WTC11 (cell line): ENCODE measurements at regions not wholly inside any gene's neighbourhood (a gene's known extent, or its start where the extent isn't known, plus 50 kb on each side); places are given as distances from the start of the nearest gene placed in this dataset.

ENCODE experiments used
- ATAC-seq: fragments of 200-7000 bp; cut with Tn5 transposase; 2 replicates; pipeline ENCODE4 v1.10.0; 2021; ENCODE audit warnings: mild to moderate bottlenecking, moderate library complexity
- CTCF ChIA-PET: fragments of 300-600 bp; sonication (Branson Sonifier 250); formaldehyde crosslinking; loops from one replicate; lab custom pipeline; 2021; ENCODE audit warnings: antibody characterized with exemption; lab: Charles Lee
- POLR2A ChIA-PET: fragments of 350-600 bp; sonication (Branson Sonifier 250); formaldehyde crosslinking; loops from one replicate; lab custom pipeline; 2021; ENCODE audit warnings: antibody characterized with exemption; lab: Charles Lee
- DNase-seq: peaks from one replicate; pipeline ENCODE4 v3.0.0; 2021; ENCODE audit warnings: low spot score
- H3K27ac Mint-ChIP-seq: 2 replicates; pipeline ENCODE4 v1.8.0; 2021; ENCODE audit warnings: mixed read lengths
- H3K27me3 Mint-ChIP-seq: 2 replicates; pipeline ENCODE4 v1.8.0; 2021; ENCODE audit warnings: low read depth, mild to moderate bottlenecking, moderate library complexity, mixed read lengths
- H3K36me3 Mint-ChIP-seq: 2 replicates; pipeline ENCODE4 v1.8.0; 2021; ENCODE audit warnings: mixed read lengths
- H3K4me1 Mint-ChIP-seq: 2 replicates; pipeline ENCODE4 v1.8.0; 2022; ENCODE audit warnings: mixed read lengths
- H3K4me3 Mint-ChIP-seq: 2 replicates; pipeline ENCODE4 v1.8.0; 2021; ENCODE audit warnings: mild to moderate bottlenecking, moderate library complexity, mixed read lengths
- H3K9me3 Mint-ChIP-seq: 2 replicates; pipeline ENCODE4 v1.8.0; 2021; ENCODE audit warnings: mixed read lengths
- AFF4 ChIP-seq: sonication (generic); formaldehyde crosslinking; IDR thresholded peaks from 2 replicates; pipeline ENCODE4 v1.8.1; 2023; ENCODE audit warnings: mild to moderate bottlenecking, missing genetic modification reagents, borderline replicate concordance
- AR ChIP-seq: fragments of 250-450 bp; sonication (Bioruptor Pico); IDR thresholded peaks from 2 replicates; pipeline ENCODE4 v1.9.0; 2021; ENCODE audit warnings: mild to moderate bottlenecking
- ELF4 ChIP-seq: sonication (generic); formaldehyde crosslinking; IDR thresholded peaks from 2 replicates; pipeline ENCODE4 v1.8.1; 2022; ENCODE audit warnings: low read depth, mild to moderate bottlenecking, moderate library complexity, missing genetic modification reagents
- EMX1 ChIP-seq: fragments of 250-450 bp; sonication (Bioruptor Pico); IDR thresholded peaks from 2 replicates; pipeline ENCODE4 v1.8.0; 2021; ENCODE audit warnings: mild to moderate bottlenecking
- ETV6 ChIP-seq: sonication (generic); formaldehyde crosslinking; IDR thresholded peaks from 2 replicates; pipeline ENCODE4 v1.8.1; 2022; ENCODE audit warnings: mild to moderate bottlenecking, missing genetic modification reagents
- FOXJ3 ChIP-seq: sonication (generic); formaldehyde crosslinking; IDR thresholded peaks from 2 replicates; pipeline ENCODE4 v1.9.0; 2021; ENCODE audit warnings: missing genetic modification reagents, mild to moderate bottlenecking, borderline replicate concordance
- FOXP1 ChIP-seq: sonication (generic); formaldehyde crosslinking; IDR thresholded peaks from 2 replicates; pipeline ENCODE4 v1.8.0; 2022; ENCODE audit warnings: missing genetic modification reagents, mild to moderate bottlenecking, moderate library complexity, borderline replicate concordance
- HMGXB4 ChIP-seq: sonication (generic); formaldehyde crosslinking; IDR thresholded peaks from 2 replicates; pipeline ENCODE4 v1.8.1; 2023; ENCODE audit warnings: mild to moderate bottlenecking, moderate library complexity, missing genetic modification reagents
- NR2C2 ChIP-seq: sonication (generic); formaldehyde crosslinking; IDR thresholded peaks from 2 replicates; pipeline ENCODE4 v1.8.0; 2022; ENCODE audit warnings: mild to moderate bottlenecking, missing genetic modification reagents
- SOX15 ChIP-seq: fragments of 250-450 bp; sonication (Bioruptor Pico); IDR thresholded peaks from 2 replicates; pipeline ENCODE4 v1.9.0; 2021; ENCODE audit warnings: mild to moderate bottlenecking
- STAT6 ChIP-seq: sonication (generic); formaldehyde crosslinking; conservative IDR thresholded peaks from 2 replicates; pipeline ENCODE4 v1.8.1; 2023; ENCODE audit warnings: mild to moderate bottlenecking, low read depth, missing genetic modification reagents, moderate library complexity
- TP53 ChIP-seq: sonication (generic); formaldehyde crosslinking; IDR thresholded peaks from 2 replicates; pipeline ENCODE4 v1.8.1; 2023; ENCODE audit warnings: mild to moderate bottlenecking, missing genetic modification reagents
- ZBTB43 ChIP-seq: sonication (generic); formaldehyde crosslinking; IDR thresholded peaks from 2 replicates; pipeline ENCODE4 v1.8.1; 2023; ENCODE audit warnings: mild to moderate bottlenecking, missing genetic modification reagents
- ZNF281 ChIP-seq: sonication (generic); formaldehyde crosslinking; IDR thresholded peaks from 2 replicates; pipeline ENCODE4 v1.8.0; 2023; ENCODE audit warnings: mild to moderate bottlenecking, missing genetic modification reagents

- Mint-ChIP-seq H3K9me3 (peaks cover 7% of the 10 kb centered on the region), H3K4me3 (no peak overlapping the region)
Measured at GRCh38 chr9:78939311-78940065, 632.3 kb upstream of the TLE4 start.

More at GRCh38 chr9:78939311-78940065, 632.3 kb upstream of the TLE4 start:
- Mint-ChIP-seq H3K27ac (no peak overlapping the region), H3K27me3 (no peaks in the 10 kb centered on the region), H3K4me1 (no peaks in the 10 kb centered on the region), H3K36me3 (no peaks in the 10 kb centered on the region)
- no peak for DNase-seq
- POLR2A ChIA-PET, result no interaction called here
- CTCF ChIA-PET, result no interaction called here
- no peak for ATAC-seq
- TF ChIP-seq SOX15, result no peak
- no peak for TF ChIP-seq AR (CRISPR knock-in tag)
- TF ChIP-seq FOXP1 (CRISPR knock-in tag), result no peak
- TF ChIP-seq ETV6 (CRISPR knock-in tag), result no peak
- TF ChIP-seq EMX1 (CRISPR knock-in tag), result no peak
- no peak for TF ChIP-seq STAT6 (CRISPR knock-in tag)
- no peak for TF ChIP-seq AFF4 (CRISPR knock-in tag)
- no peak for TF ChIP-seq NR2C2
- no peak for TF ChIP-seq ELF4 (CRISPR knock-in tag)
- no peak for TF ChIP-seq HMGXB4 (CRISPR knock-in tag)
- no peak for TF ChIP-seq ZBTB43 (CRISPR knock-in tag)
- no peak for TF ChIP-seq ZNF281 (CRISPR knock-in tag)
- no peak for TF ChIP-seq FOXJ3 (CRISPR knock-in tag)
- TF ChIP-seq TP53, result no peak
